ENCODE measurements at regions not wholly inside any gene's neighbourhood (a gene's known extent, or its start where the extent isn't known, plus 50 kb on each side); places are given as distances from the start of the nearest gene placed in this dataset.

DNA sequence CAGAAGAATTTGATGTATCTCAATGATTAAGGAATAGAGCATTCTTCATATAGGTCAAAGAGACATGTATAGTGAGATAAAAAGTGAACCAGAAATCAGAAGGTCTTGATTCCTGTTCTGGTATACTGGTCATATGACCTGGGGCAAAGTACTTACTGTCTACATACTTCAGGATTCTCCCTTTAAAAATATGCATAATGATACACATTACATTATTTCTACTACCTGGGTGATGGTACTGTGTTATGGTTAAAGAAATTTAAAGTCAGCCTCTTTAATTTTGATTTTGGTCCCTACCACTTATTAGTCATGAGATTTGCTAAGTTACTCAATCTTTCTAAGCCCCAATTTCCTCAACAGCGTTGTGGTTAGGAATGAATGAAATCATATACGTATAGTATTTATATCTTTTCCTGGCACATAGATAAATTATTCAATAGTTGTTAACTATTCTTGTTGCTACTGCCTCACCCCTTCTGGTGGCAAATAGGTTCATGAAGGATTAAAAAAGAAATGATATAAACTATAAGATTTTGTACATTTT lies 984.1 kb downstream of the TLE4 start (continued):
- TF ChIP-seq ZBTB4 (CRISPR knock-in tag; IDR thresholded peaks at IDR 0.05) (no peak), STAT1 (conservative IDR thresholded peaks at IDR 0.05) (no peak), POLR2AphosphoS2 (IDR thresholded peaks at IDR 0.05; ENCODE audit: low read depth, low read length) (no peak), NFYA (IDR thresholded peaks at IDR 0.05; ENCODE audit: borderline replicate concordance, low read depth, low read length) (no peak), BACH1 (IDR thresholded peaks at IDR 0.05; ENCODE audit: borderline replicate concordance) (no peak), CHD2 (IDR thresholded peaks at IDR 0.05; ENCODE audit: borderline replicate concordance, low read depth, low read length) (no peak), TAF1 (IDR thresholded peaks at IDR 0.05; ENCODE audit: borderline replicate concordance, low read depth, low read length) (no peak)

DNA sequence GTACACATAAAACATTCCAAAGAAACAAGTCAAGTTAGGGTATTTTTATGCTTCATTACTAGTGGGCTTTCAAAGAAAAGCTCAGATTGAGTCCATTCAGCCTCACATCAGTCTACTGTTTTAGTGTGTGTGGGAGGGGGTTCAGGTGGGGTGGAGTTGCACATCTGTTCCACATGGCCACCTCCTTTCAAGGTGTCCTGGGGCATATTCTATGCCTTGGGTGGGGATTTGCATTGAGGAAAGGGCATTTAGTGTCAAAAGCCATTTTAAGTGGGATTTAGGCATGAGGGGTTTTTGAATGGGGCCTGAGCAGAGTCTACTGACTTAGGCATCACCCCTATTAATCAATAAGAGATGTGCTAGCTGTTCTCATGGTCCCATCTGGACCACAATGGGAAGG lies 983.1 kb downstream of the TLE4 start:
- H3K9me3 ChIP-seq (replicated peaks; ENCODE audit: control insufficient read depth, insufficient read depth, low read length): no peaks in the 10 kb centered on the region
- intact Hi-C loops (cut with micrococcal nuclease; ENCODE audit: unreplicated experiment): loop anchor here (10.0 kb wide), 1 partner anchor 50 kb away; no protein-coding TSS in a partner anchor
- no peak overlapping the region for H3K4me3 ChIP-seq
- ChIA-PET POLR2A (no interaction called here), RAD21 (ENCODE audit: unreplicated experiment) (no interaction called here), CTCF (no interaction called here), SMC1A (ENCODE audit: uncharacterized antibody, unreplicated experiment) (no interaction called here)
- no peak overlapping the region for H3K9ac ChIP-seq (ENCODE audit: control insufficient read depth, insufficient read depth, low read length)
- no peaks in the 10 kb centered on the region for H3K4me1 ChIP-seq (ENCODE audit: control insufficient read depth, insufficient read depth, low read length)
- H4K20me1 ChIP-seq (ENCODE audit: control insufficient read depth, insufficient read depth): no peaks in the 10 kb centered on the region
- H3K27ac ChIP-seq (ENCODE audit: control insufficient read depth, insufficient read depth): no peak overlapping the region
- no peak for DNase-seq (ENCODE audit: low read depth, low spot score)
- no peaks in the 10 kb centered on the region for H3K36me3 ChIP-seq (ENCODE audit: control insufficient read depth in 2 of 2, insufficient read depth in 2 of 2, low read length in 1 of 2)
- no peak overlapping the region for H2AFZ ChIP-seq (ENCODE audit: control insufficient read depth, low read depth, low read length)
- BruUV-seq (replicated peaks): no TSS peak
- H3K79me2 ChIP-seq (ENCODE audit: control insufficient read depth, insufficient read depth, low read length): no peaks in the 10 kb centered on the region
- in situ Hi-C loops (cut with MboI): no loop called here
- H3K4me2 ChIP-seq (ENCODE audit: control insufficient read depth, insufficient read depth): no peak overlapping the region
- TF ChIP-seq NFYA (IDR thresholded peaks at IDR 0.05; ENCODE audit: borderline replicate concordance, low read depth, low read length) (no peak), EP300 (IDR thresholded peaks at IDR 0.05; ENCODE audit: borderline replicate concordance in 1 of 2, control insufficient read depth in 1 of 2, low read depth in 2 of 2, low read length in 2 of 2) (no peak), TBL1XR1 (IDR thresholded peaks at IDR 0.05; ENCODE audit: low read depth, low read length) (no peak), ZBTB4 (CRISPR knock-in tag; IDR thresholded peaks at IDR 0.05) (no peak), ESRRA (IDR thresholded peaks at IDR 0.05; ENCODE audit: low read length) (no peak)
- no peak for ATAC-seq
- no peaks in the 10 kb centered on the region for H3K27me3 ChIP-seq (replicated peaks in 1 of 2; ENCODE audit: control insufficient read depth in 2 of 2, insufficient read depth in 2 of 2, low read length in 1 of 2)
- FAIRE-seq: no peak

All from GM12878 (cell line).